ENCODE measurements at regions not wholly inside any gene's neighbourhood (a gene's known extent, or its start where the extent isn't known, plus 50 kb on each side); places are given as distances from the start of the nearest gene placed in this dataset.

DNA sequence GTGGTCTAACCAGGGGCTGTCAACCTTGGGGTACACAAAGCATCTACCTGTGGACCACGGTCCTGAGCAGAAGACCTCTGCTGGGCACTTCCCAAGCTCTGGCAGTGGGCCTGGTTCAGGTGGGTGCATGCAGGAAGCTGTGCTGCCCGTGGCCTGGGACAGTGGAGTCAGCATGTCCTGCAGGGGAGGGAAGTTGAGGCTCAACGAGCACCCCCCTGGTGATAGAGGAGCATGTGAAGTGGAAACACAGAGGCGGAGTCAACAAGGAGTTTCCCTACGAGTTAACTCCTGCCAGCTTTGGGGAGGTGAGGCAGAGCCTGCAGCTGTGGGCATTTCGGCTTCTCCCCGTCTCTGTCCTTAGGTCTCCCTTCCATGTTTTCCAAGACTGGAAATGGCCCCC lies 67.5 kb upstream of the IRX2 start:
- CTCF ChIA-PET, result no interaction called here
- RAD21 ChIA-PET (ENCODE audit: low non-redundant PET in 1 of 2, low total read pairs in 2 of 2, uncharacterized antibody in 2 of 2, unreplicated experiment in 2 of 2), result no interaction called here
- ATAC-seq, result no peak

More for the DNA sequence above, 67.5 kb upstream of the IRX2 start:
- Histone ChIP-seq H2AFZ (ENCODE audit: low read depth, low read length, poor library complexity, severe bottlenecking) (no peak overlapping the region), H3K79me2 (ENCODE audit: insufficient read depth, low read length) (no peaks in the 10 kb centered on the region), H3K9ac (ENCODE audit: low read length) (no peak overlapping the region), H3K27me3 (ENCODE audit: insufficient read depth, low read length) (no peaks in the 10 kb centered on the region), H3K4me3 (replicated peaks in 1 of 2; ENCODE audit: low read depth in 1 of 2, low read length in 2 of 2) (no peak overlapping the region), H3K9me2 (ENCODE audit: insufficient read depth) (no peaks in the 10 kb centered on the region), H3K9me3 (ENCODE audit: control insufficient read depth in 1 of 2, insufficient read depth in 1 of 2, low read depth in 1 of 2, low read length in 2 of 2) (peaks cover 12 to 28% of the 10 kb centered on the region in 2 experiments; a peak in 2 of 4 replicates), H3K4me2 (ENCODE audit: low read length) (no peak overlapping the region), H4K20me1 (ENCODE audit: insufficient read depth) (no peaks in the 10 kb centered on the region), H3K27ac (ENCODE audit: low read depth, low read length) (no peak overlapping the region), H3K36me3 (ENCODE audit: control insufficient read depth in 1 of 2, insufficient read depth in 2 of 2, low read length in 2 of 2) (no peaks in the 10 kb centered on the region), H3K4me1 (ENCODE audit: control insufficient read depth in 1 of 2, insufficient read depth in 2 of 2, low read length in 2 of 2) (no peaks in the 10 kb centered on the region)
- BruUV-seq (replicated peaks), result no TSS peak
- TF ChIP-seq RAD21 (IDR thresholded peaks at IDR 0.05; ENCODE audit: low read depth), result no peak
- TF ChIP-seq CEBPB (IDR thresholded peaks at IDR 0.05; ENCODE audit: low read depth), result no peak
- TF ChIP-seq, protein P1, sequence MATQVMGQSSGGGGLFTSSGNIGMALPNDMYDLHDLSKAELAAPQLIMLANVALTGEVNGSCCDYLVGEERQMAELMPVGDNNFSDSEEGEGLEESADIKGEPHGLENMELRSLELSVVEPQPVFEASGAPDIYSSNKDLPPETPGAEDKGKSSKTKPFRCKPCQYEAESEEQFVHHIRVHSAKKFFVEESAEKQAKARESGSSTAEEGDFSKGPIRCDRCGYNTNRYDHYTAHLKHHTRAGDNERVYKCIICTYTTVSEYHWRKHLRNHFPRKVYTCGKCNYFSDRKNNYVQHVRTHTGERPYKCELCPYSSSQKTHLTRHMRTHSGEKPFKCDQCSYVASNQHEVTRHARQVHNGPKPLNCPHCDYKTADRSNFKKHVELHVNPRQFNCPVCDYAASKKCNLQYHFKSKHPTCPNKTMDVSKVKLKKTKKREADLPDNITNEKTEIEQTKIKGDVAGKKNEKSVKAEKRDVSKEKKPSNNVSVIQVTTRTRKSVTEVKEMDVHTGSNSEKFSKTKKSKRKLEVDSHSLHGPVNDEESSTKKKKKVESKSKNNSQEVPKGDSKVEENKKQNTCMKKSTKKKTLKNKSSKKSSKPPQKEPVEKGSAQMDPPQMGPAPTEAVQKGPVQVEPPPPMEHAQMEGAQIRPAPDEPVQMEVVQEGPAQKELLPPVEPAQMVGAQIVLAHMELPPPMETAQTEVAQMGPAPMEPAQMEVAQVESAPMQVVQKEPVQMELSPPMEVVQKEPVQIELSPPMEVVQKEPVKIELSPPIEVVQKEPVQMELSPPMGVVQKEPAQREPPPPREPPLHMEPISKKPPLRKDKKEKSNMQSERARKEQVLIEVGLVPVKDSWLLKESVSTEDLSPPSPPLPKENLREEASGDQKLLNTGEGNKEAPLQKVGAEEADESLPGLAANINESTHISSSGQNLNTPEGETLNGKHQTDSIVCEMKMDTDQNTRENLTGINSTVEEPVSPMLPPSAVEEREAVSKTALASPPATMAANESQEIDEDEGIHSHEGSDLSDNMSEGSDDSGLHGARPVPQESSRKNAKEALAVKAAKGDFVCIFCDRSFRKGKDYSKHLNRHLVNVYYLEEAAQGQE (IDR thresholded peaks at IDR 0.05; ENCODE audit: low read depth), result no peak
- TF ChIP-seq POLR2A (IDR thresholded peaks at IDR 0.05; ENCODE audit: borderline replicate concordance, extremely low read depth, insufficient read depth, insufficient read length), result no peak
- TF ChIP-seq, protein P2, sequence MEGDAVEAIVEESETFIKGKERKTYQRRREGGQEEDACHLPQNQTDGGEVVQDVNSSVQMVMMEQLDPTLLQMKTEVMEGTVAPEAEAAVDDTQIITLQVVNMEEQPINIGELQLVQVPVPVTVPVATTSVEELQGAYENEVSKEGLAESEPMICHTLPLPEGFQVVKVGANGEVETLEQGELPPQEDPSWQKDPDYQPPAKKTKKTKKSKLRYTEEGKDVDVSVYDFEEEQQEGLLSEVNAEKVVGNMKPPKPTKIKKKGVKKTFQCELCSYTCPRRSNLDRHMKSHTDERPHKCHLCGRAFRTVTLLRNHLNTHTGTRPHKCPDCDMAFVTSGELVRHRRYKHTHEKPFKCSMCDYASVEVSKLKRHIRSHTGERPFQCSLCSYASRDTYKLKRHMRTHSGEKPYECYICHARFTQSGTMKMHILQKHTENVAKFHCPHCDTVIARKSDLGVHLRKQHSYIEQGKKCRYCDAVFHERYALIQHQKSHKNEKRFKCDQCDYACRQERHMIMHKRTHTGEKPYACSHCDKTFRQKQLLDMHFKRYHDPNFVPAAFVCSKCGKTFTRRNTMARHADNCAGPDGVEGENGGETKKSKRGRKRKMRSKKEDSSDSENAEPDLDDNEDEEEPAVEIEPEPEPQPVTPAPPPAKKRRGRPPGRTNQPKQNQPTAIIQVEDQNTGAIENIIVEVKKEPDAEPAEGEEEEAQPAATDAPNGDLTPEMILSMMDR (IDR thresholded peaks at IDR 0.05 in 2 of 3, conservative IDR thresholded peaks at IDR 0.05 in 1 of 3; ENCODE audit: borderline replicate concordance in 1 of 3, insufficient read depth in 1 of 3, low read depth in 2 of 3, low read length in 2 of 3), result no peak
- no peak for TF ChIP-seq POLR2AphosphoS5 (IDR thresholded peaks at IDR 0.05; ENCODE audit: low read depth, low read length)
- no peak for TF ChIP-seq CBX3 (IDR thresholded peaks at IDR 0.05; ENCODE audit: low read depth)
- TF ChIP-seq ZNF274 (IDR thresholded peaks at IDR 0.05; ENCODE audit: low read depth, low read length), result no peak
- TF ChIP-seq EZH2 (IDR thresholded peaks at IDR 0.05), result no peak
- intact Hi-C loops (cut with micrococcal nuclease), result no loop called here
- DNase-seq (ENCODE audit: low read depth, low spot score), result no peak
- POLR2A ChIA-PET, result no interaction called here
